K562 (cell line): ENCODE measurements at regions not wholly inside any gene's neighbourhood (a gene's known extent, or its start where the extent isn't known, plus 50 kb on each side); places are given as distances from the start of the nearest gene placed in this dataset.

Experiments
- ARHGAP35 ChIP-seq: fragments of 450-650 bp; IDR thresholded peaks from 2 replicates; pipeline ENCODE4 v1.6.1; 2018; ENCODE audit not compliant: partially characterized antibody
- CTCF ChIP-seq, 3 experiments: IDR thresholded peaks in 2 of 3; conservative IDR thresholded peaks in 1 of 3; 2 replicates each; pipeline ENCODE4 v1.5.1; 2011 to 2012; ENCODE audit warnings: low read length in 3 of 3, mild to moderate bottlenecking in 3 of 3, control low read depth in 2 of 3, improper control_type of control experiment in 1 of 3, inconsistent platforms in 1 of 3, low read depth in 1 of 3, mixed read lengths in 1 of 3, moderate library complexity in 1 of 3; ENCODE audit not compliant: insufficient read depth in 2 of 3
- ELF1 ChIP-seq: fragments of 200-800 bp; sonication (Bioruptor generic); IDR thresholded peaks from 2 replicates; pipeline ENCODE4 v1.6.1; 2016; ENCODE audit warnings: missing genetic modification characterization, missing compliant biosample characterization
- FOXM1 ChIP-seq, 2 experiments: fragments of 450-650 bp in 1 of 2; sonication (generic) in 1 of 2; formaldehyde crosslinking in 1 of 2; IDR thresholded peaks; 2 replicates each; pipeline versions ENCODE4 v1.6.1 to v1.9.0; 2017 to 2022; ENCODE audit warnings: low read depth in 2 of 2, mild to moderate bottlenecking in 2 of 2, missing genetic modification reagents in 1 of 2, moderate library complexity in 1 of 2
- HDAC1 ChIP-seq, 2 experiments: fragments of 450-650 bp; IDR thresholded peaks; 2 replicates each; pipeline ENCODE4 v1.6.1; 2016 to 2017; ENCODE audit warnings: inconsistent platforms in 1 of 2, mild to moderate bottlenecking in 1 of 2, moderate library complexity in 1 of 2
- HOXB6 ChIP-seq: fragments of 250-450 bp; sonication (Bioruptor Pico); IDR thresholded peaks from 2 replicates; pipeline ENCODE4 v1.5.1; 2022; ENCODE audit warnings: mild to moderate bottlenecking, borderline replicate concordance
- ILF3 ChIP-seq: fragments of 450-650 bp; IDR thresholded peaks from 2 replicates; pipeline ENCODE4 v1.6.1; 2018; ENCODE audit warnings: antibody characterized with exemption, mild to moderate bottlenecking, moderate library complexity, borderline replicate concordance
- NONO ChIP-seq, 2 experiments: fragments of 200-400 bp in 1 of 2; fragments of 450-650 bp in 1 of 2; formaldehyde crosslinking in 1 of 2; IDR thresholded peaks; 2 replicates each; pipeline ENCODE4 v1.6.1; 2017; ENCODE audit warnings: low read depth in 2 of 2, mild to moderate bottlenecking in 2 of 2, moderate library complexity in 2 of 2, low read length in 1 of 2
- POLR2A ChIP-seq: fragments of 450-650 bp; conservative IDR thresholded peaks from 2 replicates; pipeline ENCODE4 v1.6.1; 2016
- RBM39 ChIP-seq: fragments of 200-400 bp; formaldehyde crosslinking; optimal IDR thresholded peaks from 2 replicates; pipeline ENCODE3; 2018; ENCODE audit warnings: low read depth, low read length
- SIN3B ChIP-seq: fragments of 450-650 bp; IDR thresholded peaks from 2 replicates; pipeline ENCODE4 v1.6.1; 2017; ENCODE audit warnings: low read depth, mild to moderate bottlenecking, moderate library complexity
- SREBF2 ChIP-seq: sonication (generic); formaldehyde crosslinking; IDR thresholded peaks from 2 replicates; pipeline ENCODE4 v1.4.0; 2020; ENCODE audit warnings: mild to moderate bottlenecking, missing genetic modification reagents
- TAF1 ChIP-seq: IDR thresholded peaks from 2 replicates; pipeline ENCODE4 v1.6.1; 2011; ENCODE audit warnings: mild to moderate bottlenecking, low read length, moderate library complexity; ENCODE audit not compliant: insufficient read depth, control insufficient read depth, severe bottlenecking; ENCODE audit errors: extremely low read depth
- ZNF121 ChIP-seq: sonication (generic); formaldehyde crosslinking; conservative IDR thresholded peaks from 2 replicates; pipeline ENCODE4 v1.8.0; 2022; ENCODE audit warnings: missing genetic modification reagents

GRCh38 chr1:185375583-185375982 is 58.5 kb upstream of the IVNS1ABP start:
- TF ChIP-seq TAF1: no peak
- TF ChIP-seq CTCF (IDR thresholded peaks at IDR 0.05 in 2 of 3, conservative IDR thresholded peaks at IDR 0.05 in 1 of 3; ENCODE audit: insufficient read depth in 2 of 3, low read depth in 1 of 3, low read length in 3 of 3): no peak
- TF ChIP-seq ILF3: no peak
- no peak for TF ChIP-seq ZNF121 (CRISPR knock-in tag)
- TF ChIP-seq RBM39: no peak
- TF ChIP-seq HDAC1 (IDR thresholded peaks at IDR 0.05): no peak
- TF ChIP-seq FOXM1 (IDR thresholded peaks at IDR 0.05; ENCODE audit: low read depth): no peak
- TF ChIP-seq FOXM1 (CRISPR knock-in tag; IDR thresholded peaks at IDR 0.05; ENCODE audit: low read depth): no peak
- no peak for TF ChIP-seq SREBF2
- TF ChIP-seq POLR2A: no peak
- no peak for TF ChIP-seq SIN3B
- TF ChIP-seq HOXB6 (CRISPR knock-in tag): no peak
- no peak for TF ChIP-seq NONO (IDR thresholded peaks at IDR 0.05; ENCODE audit: low read depth in 2 of 2, low read length in 1 of 2)
- no peak for TF ChIP-seq ARHGAP35
- no peak for TF ChIP-seq ELF1 (tag)
